Endodermal cell (in vitro differentiated cells): ENCODE measurements at regions not wholly inside any gene's neighbourhood (a gene's known extent, or its start where the extent isn't known, plus 50 kb on each side); places are given as distances from the start of the nearest gene placed in this dataset.

Source experiments
- DNase-seq: peaks from one replicate; pipeline ENCODE4 v3.0.0-alpha.2; 2017
- H3K27ac ChIP-seq: 2 replicates; pipeline ENCODE4 v1.5.1; 2013; ENCODE audit warnings: mild to moderate bottlenecking, low read depth, low read length, moderate library complexity
- H3K27me3 ChIP-seq: 2 replicates; pipeline ENCODE4 v1.6.1; 2013; ENCODE audit warnings: mild to moderate bottlenecking, low read length, moderate library complexity; ENCODE audit not compliant: insufficient read depth, control insufficient read depth, poor library complexity, severe bottlenecking
- H3K36me3 ChIP-seq: 2 replicates; pipeline ENCODE4 v1.7.0; 2013; ENCODE audit warnings: mild to moderate bottlenecking, low read length, moderate library complexity; ENCODE audit not compliant: control insufficient read depth, insufficient read depth
- H3K4me1 ChIP-seq: one replicate; pipeline ENCODE4 v1.7.0; 2013; ENCODE audit warnings: low read length; ENCODE audit not compliant: control insufficient read depth, insufficient read depth
- H3K4me3 ChIP-seq: 2 replicates; pipeline ENCODE4 v1.5.1; 2013; ENCODE audit warnings: mild to moderate bottlenecking, low read length, moderate library complexity
- H3K9ac ChIP-seq: 2 replicates; pipeline ENCODE4 v1.6.1; 2013; ENCODE audit warnings: mild to moderate bottlenecking, low read length, moderate library complexity; ENCODE audit not compliant: poor library complexity, severe bottlenecking; ENCODE audit errors: extremely low read depth
- H3K9me3 ChIP-seq: 2 replicates; pipeline ENCODE4 v1.6.1; 2013; ENCODE audit warnings: mild to moderate bottlenecking, low read length, moderate library complexity; ENCODE audit not compliant: control insufficient read depth
- H3K27ac Mint-ChIP-seq: 2 replicates; pipeline ENCODE4 v1.8.0; 2020; ENCODE audit warnings: mixed read lengths
- H3K27me3 Mint-ChIP-seq: 2 replicates; pipeline ENCODE4 v1.8.0; 2021; ENCODE audit warnings: mild to moderate bottlenecking, mixed read lengths; ENCODE audit not compliant: insufficient read depth
- H3K36me3 Mint-ChIP-seq: 2 replicates; pipeline ENCODE4 v1.8.0; 2020; ENCODE audit warnings: low read depth, mixed read lengths
- H3K4me1 Mint-ChIP-seq: 2 replicates; pipeline ENCODE4 v1.8.0; 2020; ENCODE audit warnings: mixed read lengths
- H3K4me3 Mint-ChIP-seq: 2 replicates; pipeline ENCODE4 v1.8.0; 2020; ENCODE audit warnings: mild to moderate bottlenecking, moderate library complexity, mixed read lengths
- H3K9me3 Mint-ChIP-seq: 2 replicates; pipeline ENCODE4 v1.8.0; 2020; ENCODE audit warnings: mild to moderate bottlenecking, mixed read lengths
- CTCF ChIP-seq: fragments of 200-600 bp; sonication (generic); conservative IDR thresholded peaks from 2 replicates; pipeline ENCODE4 v1.5.0; 2021; ENCODE audit warnings: antibody characterized with exemption, mild to moderate bottlenecking
- WGBS, 2 experiments: methylation state at CpG; one replicate each; pipeline versions ENCODE4 v1.1.5 to v1.1.7; 2013; ENCODE audit warnings: missing lambda C conversion rate in 2 of 2, mixed read lengths in 1 of 2; ENCODE audit not compliant: insufficient coverage in 1 of 2, insufficient read length in 1 of 2; 5-methylcytosine and 5-hydroxymethylcytosine counted together

- Histone ChIP-seq H3K4me1 (no peaks in the 10 kb centered on the region), H3K27ac (no peak overlapping the region), H3K9me3 (no peaks in the 10 kb centered on the region), H3K4me3 (no peak overlapping the region), H3K36me3 (no peaks in the 10 kb centered on the region), H3K27me3 (no peaks in the 10 kb centered on the region), H3K9ac (no peak overlapping the region)
- DNase-seq: no peak
- TF ChIP-seq CTCF: no peak
- Mint-ChIP-seq H3K4me3 (no peak overlapping the region), H3K36me3 (no peaks in the 10 kb centered on the region), H3K27me3 (no peaks in the 10 kb centered on the region), H3K4me1 (peaks cover 10% of the 10 kb centered on the region), H3K9me3 (no peaks in the 10 kb centered on the region), H3K27ac (no peak overlapping the region)
- WGBS, 2 experiments: 85 to 87% methylated on average over 2 to 4 of the region's 4 CpGs
Observed at GRCh38 chr14:34180434-34180833, 229.6 kb upstream of the EGLN3 start.

- no peak for TF ChIP-seq CTCF
- Histone ChIP-seq H3K27ac (no peak overlapping the region), H3K36me3 (no peaks in the 10 kb centered on the region), H3K4me3 (no peak overlapping the region), H3K4me1 (no peaks in the 10 kb centered on the region), H3K27me3 (no peaks in the 10 kb centered on the region), H3K9ac (no peak overlapping the region), H3K9me3 (no peaks in the 10 kb centered on the region)
- H3K36me3 Mint-ChIP-seq: no peaks in the 10 kb centered on the region
- H3K4me3 Mint-ChIP-seq: no peak overlapping the region
- H3K27me3 Mint-ChIP-seq: no peaks in the 10 kb centered on the region
- H3K9me3 Mint-ChIP-seq: no peaks in the 10 kb centered on the region
- DNase-seq: no peak
- 96 to 100% methylated on average over 1 of the region's 1 CpG for WGBS, 2 experiments
- peaks cover 10% of the 10 kb centered on the region for H3K4me1 Mint-ChIP-seq
- H3K27ac Mint-ChIP-seq: no peak overlapping the region
Observed at GRCh38 chr14:34179727-34180126, 228.9 kb upstream of the EGLN3 start.

- Histone ChIP-seq H3K4me3 (no peak overlapping the region), H3K4me1 (no peaks in the 10 kb centered on the region), H3K9ac (no peak overlapping the region), H3K9me3 (no peaks in the 10 kb centered on the region), H3K36me3 (no peaks in the 10 kb centered on the region), H3K27ac (no peak overlapping the region), H3K27me3 (no peaks in the 10 kb centered on the region)
- 92 to 100% methylated on average over 2 of the region's 2 CpGs for WGBS, 2 experiments
- H3K9me3 Mint-ChIP-seq: no peaks in the 10 kb centered on the region
- no peak overlapping the region for H3K27ac Mint-ChIP-seq
- H3K27me3 Mint-ChIP-seq: peaks cover 4% of the 10 kb centered on the region
- no peak for TF ChIP-seq CTCF
- H3K4me3 Mint-ChIP-seq: no peak overlapping the region
- no peaks in the 10 kb centered on the region for H3K36me3 Mint-ChIP-seq
- peaks cover 6% of the 10 kb centered on the region for H3K4me1 Mint-ChIP-seq
- no peak for DNase-seq
Observed at GRCh38 chr14:34177466-34177865, 226.6 kb upstream of the EGLN3 start.
